DMS 273 treated with DMSO at 0.1 percent for 48 hours (cell line): ENCODE measurements at regions not wholly inside any gene's neighbourhood (a gene's known extent, or its start where the extent isn't known, plus 50 kb on each side); places are given as distances from the start of the nearest gene placed in this dataset.
"Not testable (repeated sequence)": the region's sequence is repeated elsewhere in the genome, so short reads cannot be mapped to it uniquely, and the experiment has no call there.

Source experiments
- DNase-seq: peaks from one replicate; lab custom pipeline; 2025; lab: John Stamatoyannopoulos, UW

- DNase-seq = no peak
These were observed 1250.6 kb downstream of the ADGRL3 start for GRCh38 chr4:62450740-62451139.

GRCh38 chr4:62449538-62449937 lies 1249.4 kb downstream of the ADGRL3 start:
- no peak for DNase-seq

GRCh38 chr4:62448911-62449310 lies 1248.8 kb downstream of the ADGRL3 start:
- DNase-seq = no peak

GRCh38 chr4:62439051-62439450 lies 1238.9 kb downstream of the ADGRL3 start:
- no peak for DNase-seq

GRCh38 chr4:62434921-62435320 lies 1234.8 kb downstream of the ADGRL3 start:
- no peak for DNase-seq

GRCh38 chr4:62431513-62432231 lies 1231.5 kb downstream of the ADGRL3 start:
- not testable (repeated sequence) for DNase-seq

- no peak for DNase-seq
These were observed 1229.2 kb downstream of the ADGRL3 start for GRCh38 chr4:62429297-62429696.

- DNase-seq = no peak
These were observed 1215.1 kb downstream of the ADGRL3 start for GRCh38 chr4:62415256-62415655.

- no peak for DNase-seq
These were observed 1214.4 kb downstream of the ADGRL3 start for GRCh38 chr4:62414563-62414962.

GRCh38 chr4:62410371-62411003 lies 1210.4 kb downstream of the ADGRL3 start:
- DNase-seq = no peak

GRCh38 chr4:62408454-62408853 lies 1208.3 kb downstream of the ADGRL3 start:
- no peak for DNase-seq

GRCh38 chr4:62407534-62407933 lies 1207.4 kb downstream of the ADGRL3 start:
- no peak for DNase-seq

GRCh38 chr4:62402088-62402806 lies 1202.1 kb downstream of the ADGRL3 start:
- no peak for DNase-seq

- DNase-seq = no peak
These were observed 1199.1 kb downstream of the ADGRL3 start for GRCh38 chr4:62399242-62399641.

- DNase-seq = no peak
These were observed 1198.2 kb downstream of the ADGRL3 start for GRCh38 chr4:62398318-62398717.

GRCh38 chr4:62394766-62395165 lies 1194.6 kb downstream of the ADGRL3 start:
- no peak for DNase-seq

- DNase-seq = no peak
These were observed 1187.7 kb downstream of the ADGRL3 start for GRCh38 chr4:62387808-62388207.

GRCh38 chr4:62377700-62378099 lies 1177.6 kb downstream of the ADGRL3 start:
- DNase-seq = no peak

- DNase-seq = no peak
These were observed 1177.1 kb downstream of the ADGRL3 start for GRCh38 chr4:62377245-62377644.

- no peak for DNase-seq
These were observed 1166.8 kb downstream of the ADGRL3 start for GRCh38 chr4:62366939-62367338.

GRCh38 chr4:62360156-62360545 lies 1160.0 kb downstream of the ADGRL3 start:
- no peak for DNase-seq

- no peak for DNase-seq
These were observed 1159.5 kb downstream of the ADGRL3 start for GRCh38 chr4:62359441-62360155.
